GM18519 (cell line): ENCODE measurements at regions not wholly inside any gene's neighbourhood (a gene's known extent, or its start where the extent isn't known, plus 50 kb on each side); places are given as distances from the start of the nearest gene placed in this dataset.

ENCODE experiments used
- ATAC-seq: cut with Tn5 transposase; IDR thresholded peaks from one replicate; pipeline ENCODE4 v1.9.1; 2021; ENCODE audit warnings: mild to moderate bottlenecking, moderate library complexity; ENCODE audit not compliant: unreplicated experiment, low FRiP score

DNA sequence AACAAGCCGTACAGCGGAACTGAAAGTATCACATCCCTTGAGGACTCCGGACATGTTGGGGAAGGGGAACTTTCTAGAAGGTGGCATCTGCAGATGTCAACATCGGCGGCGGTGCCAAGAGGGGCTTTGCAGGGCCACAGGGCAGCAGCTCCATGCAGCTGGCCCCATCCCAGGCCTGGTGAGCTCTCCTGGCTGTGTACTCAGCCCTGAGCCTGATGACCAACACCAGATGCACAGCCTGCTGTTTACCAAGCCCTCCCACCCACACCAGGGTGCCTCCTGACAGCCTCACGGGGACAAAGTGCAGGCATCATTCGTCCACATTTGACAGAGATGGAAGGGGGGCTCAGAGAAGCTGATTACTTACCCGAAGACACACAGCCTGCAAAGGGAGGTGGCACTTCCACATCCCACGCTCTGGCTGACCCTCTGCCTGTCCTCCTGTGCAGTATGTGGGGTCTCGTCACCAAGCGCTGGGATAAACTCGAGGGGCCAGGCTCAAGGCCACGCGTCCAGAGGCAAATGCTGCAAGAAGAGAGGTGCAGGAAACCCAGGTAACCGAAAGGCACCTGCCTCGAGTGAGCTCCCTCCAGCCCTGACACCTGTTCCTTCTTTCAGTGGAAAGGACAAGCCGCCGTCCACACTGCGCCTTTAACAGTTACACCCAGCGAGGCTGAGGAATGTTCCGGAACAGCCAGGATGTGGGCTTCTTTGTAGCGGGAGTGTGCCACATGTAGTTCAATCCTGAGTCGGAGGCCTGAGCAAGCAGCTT, 69.0 kb upstream of the ASAP2 start:
- ATAC-seq, result no peak

DNA sequence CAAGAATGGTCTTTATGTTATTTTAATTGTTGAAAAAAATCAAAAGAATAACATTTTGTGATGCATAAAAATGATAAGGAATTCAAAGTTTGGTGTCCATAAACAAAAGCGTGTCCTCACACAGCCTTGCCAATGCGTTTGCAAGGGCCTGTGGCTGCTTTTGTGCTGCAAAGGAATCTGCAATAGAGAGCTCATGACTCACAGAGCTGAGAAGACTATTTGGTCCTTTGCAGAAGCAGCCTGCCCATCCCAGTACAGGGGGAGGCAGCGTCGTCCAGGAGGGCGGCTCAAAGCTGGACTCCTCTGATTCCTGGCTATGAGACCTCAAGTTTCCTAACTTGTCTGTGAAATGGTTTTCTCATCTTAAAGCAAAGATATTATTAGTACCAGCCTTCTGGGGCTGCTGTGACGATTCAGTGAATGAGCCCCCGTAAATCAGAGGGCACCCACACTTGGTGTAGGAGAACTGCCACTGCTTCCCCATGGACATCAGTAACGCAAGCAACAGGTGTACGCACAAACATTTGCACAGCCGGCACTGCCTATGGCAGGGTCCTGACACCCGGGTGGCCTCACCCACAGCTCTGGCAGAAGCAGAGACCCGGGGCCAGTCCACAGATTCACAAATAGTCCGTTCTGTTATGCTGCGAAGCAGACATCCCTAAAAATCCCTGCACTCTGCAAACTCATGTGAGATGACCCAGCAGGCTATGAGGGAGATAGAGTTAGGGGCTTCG, 70.6 kb upstream of the ASAP2 start:
- ATAC-seq, result no peak

DNA sequence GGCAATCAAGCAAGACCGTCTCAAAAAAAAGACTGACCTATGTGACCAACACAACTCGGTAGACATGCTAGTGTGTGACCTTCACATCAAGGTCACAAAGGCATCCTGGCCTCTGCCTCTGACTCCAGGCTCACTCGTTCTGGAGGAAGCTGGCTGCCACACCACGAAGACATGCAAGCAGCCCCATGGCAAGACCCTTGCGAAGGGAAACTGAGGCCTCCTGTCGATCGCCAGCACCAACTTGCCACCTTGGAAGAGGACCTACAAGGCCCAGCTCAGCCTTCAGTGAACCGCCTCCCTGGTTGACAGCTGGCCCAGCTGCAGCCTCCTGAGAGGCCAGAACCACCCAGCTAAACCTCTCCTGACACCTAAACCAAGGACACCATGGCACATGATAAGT, 79.3 kb upstream of the ASAP2 start:
- no peak for ATAC-seq

DNA sequence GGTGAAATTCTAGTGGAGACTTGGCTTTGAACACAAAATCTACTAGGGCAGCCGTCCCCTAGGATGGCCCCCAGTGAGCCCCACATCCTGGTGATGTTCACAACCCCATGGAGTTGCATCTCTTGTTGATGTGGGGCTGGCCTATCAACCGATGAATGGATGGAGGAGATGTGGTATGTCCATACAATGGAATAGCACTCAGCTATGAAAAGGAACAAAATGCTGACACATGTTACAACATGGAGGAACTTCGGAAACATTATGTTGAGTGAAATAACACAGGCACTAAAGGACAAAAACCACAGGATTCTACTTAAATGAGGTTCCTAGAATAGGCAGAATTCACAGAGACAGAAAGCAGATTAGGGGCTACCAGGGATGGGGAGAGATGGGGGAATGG, 80.1 kb upstream of the ASAP2 start:
- ATAC-seq, result no peak

DNA sequence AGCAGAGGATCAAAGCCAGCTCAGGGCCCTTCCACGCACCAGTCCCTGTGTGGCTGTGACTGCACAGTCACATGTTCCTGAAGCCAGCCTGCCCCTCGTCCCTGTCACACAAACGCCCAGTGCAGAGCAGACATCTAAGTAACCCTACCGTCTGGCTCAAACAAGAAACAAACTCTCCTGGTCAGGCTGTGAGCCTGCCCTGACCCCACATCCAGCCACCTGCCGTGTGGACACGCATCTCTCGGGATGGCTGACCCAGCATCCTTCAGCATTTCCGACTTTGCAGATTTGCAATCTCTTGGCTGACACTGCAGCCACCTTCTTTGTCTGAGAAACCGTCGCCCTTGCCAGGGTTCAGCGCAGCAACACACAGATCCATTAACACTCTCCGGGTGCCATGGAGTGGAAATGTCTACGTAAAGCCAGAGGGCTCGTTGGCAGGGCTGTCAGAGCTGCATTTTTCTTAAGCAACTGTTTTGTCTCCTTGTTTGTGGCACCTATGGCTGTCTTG, 82.3 kb upstream of the ASAP2 start:
- no peak for ATAC-seq

DNA sequence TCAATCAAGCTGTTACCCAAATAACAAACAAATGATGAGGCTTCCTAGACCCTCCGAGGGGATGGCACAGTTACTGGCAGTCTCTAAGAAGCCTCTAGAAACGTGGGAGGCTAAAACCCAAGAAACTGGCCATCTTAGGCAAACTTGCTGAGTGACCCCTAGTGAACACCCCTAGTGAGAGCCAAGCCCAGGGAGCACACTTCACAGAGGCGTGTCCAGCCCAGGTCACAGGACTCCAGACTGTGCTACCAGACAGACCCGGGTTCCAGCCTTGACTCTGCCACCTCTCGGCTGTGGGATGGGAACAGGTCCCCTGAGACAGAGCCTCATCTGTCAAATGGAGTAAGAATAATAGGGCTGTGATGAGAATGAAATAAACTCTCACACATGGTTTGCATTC, 83.5 kb upstream of the ASAP2 start:
- no peak for ATAC-seq

DNA sequence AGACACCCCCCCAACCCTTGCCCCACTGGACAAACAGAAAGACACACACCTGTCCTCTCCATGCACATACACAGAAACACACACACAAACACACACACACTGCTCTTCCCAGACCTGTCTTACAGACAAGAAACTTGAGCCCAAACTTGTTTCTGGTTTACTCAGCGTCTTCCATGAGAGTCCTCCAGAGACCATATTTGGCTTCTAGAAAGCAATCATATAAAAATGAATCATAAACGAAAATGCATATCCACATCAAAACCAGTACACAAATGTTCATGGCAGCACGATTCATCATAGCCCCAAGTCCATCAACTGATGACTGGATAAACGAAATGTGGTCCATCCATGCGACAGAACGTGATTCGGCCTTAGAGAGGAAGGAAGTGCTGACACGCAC, 84.2 kb upstream of the ASAP2 start:
- no peak for ATAC-seq

DNA sequence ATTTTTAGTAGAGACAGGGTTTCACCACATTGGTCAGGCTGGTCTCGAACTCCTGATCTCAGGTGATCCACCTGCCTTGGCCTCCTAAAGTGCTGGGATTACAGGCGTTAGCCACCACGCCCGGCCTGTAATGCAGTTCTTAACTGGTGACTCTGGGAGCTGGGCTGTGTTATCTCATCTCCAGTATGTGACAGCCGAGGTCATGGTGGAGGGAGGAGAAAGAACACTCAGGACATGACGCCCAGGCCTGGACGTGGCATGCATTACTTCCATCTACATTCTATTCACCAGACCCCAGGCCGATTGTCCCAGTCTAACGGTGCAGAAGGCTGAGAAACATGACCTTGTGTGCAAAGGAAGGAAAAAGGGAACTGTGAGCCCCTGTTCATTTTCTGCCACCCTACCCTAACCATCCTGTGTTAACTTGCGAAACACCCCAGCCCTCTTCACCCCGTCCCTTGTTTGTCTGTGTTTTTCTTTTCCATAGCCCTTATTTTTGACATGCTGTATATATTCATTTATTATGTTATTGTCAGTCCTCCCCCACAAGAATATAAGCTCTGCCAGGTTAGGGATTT, 88.1 kb upstream of the ASAP2 start:
- ATAC-seq, result no peak

DNA sequence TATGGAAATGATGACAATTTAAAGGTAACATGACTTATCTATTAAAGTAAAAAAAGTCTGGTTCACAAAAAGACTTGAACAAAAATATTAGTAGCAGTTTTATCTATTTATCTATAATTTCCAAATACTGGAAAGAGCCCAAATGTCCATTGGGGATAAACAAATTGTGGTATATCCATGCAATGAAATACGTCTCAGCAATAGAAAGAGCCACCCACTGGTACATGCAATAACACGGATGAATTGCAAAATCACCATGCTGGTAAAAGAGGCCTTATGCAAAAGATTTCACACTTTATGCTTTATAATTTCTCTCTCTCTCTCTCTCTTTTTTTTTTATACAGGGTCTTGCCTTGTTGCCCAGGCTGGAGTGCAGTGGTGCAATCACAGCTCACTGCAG, 91.4 kb upstream of the ASAP2 start:
- ATAC-seq, result no peak

DNA sequence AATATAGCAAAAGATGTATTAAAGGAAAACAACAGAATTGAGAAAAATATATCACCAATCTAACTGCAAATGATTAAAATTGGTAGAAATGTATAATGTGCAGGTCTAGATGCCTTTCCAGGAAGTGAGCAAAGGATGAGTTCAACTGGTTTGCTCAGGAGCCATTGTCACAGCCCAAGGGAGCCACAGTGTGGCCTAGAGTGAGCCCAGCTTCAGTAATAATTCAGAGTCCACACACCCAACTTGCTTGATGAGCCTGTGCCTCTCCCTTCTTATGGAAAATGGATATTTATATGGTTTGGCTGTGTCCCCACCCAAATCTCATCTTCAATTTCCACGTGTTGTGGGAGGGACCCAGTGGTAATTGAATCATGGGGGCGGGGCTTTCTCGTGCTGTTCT, 92.2 kb upstream of the ASAP2 start:
- no peak for ATAC-seq

DNA sequence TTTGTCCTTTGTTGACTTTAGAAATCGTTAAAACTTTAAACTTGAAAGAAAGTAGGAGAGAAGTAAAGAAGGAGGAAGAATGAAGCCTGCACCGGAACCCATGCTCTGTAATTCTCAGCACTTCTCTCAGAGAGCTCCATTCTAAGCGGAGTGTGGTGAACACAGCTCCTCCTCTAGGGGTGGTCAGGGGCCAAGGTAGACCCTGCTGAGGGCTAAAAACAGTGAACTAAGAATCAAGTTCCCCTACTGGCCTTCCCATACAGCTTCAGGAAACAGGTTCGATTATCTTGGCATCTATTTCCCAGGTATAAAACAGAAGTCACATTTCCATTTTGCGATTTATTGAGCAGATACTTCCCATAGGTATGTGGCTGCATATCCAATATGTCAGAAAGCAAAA, 92.7 kb upstream of the ASAP2 start:
- ATAC-seq, result no peak

DNA sequence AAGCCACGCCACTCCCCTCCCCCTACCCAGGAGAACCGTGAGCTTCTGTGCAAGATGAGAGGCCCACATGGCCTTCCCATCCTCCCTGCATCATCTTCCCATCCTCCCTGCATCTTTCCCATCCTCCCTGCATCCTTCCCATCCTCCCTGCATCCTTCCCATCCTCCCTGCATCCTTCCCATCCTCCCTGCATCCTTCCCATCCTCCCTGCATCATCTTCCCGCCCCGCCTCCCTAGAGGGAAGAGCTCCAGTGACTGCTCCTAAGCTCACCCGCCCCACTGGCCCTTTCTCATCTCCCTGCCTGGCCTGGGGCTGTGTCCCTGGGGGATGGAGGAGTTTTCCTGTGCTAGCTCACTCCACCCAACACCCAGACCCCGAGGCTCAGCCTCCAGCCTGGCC, 93.3 kb upstream of the ASAP2 start:
- no peak for ATAC-seq

DNA sequence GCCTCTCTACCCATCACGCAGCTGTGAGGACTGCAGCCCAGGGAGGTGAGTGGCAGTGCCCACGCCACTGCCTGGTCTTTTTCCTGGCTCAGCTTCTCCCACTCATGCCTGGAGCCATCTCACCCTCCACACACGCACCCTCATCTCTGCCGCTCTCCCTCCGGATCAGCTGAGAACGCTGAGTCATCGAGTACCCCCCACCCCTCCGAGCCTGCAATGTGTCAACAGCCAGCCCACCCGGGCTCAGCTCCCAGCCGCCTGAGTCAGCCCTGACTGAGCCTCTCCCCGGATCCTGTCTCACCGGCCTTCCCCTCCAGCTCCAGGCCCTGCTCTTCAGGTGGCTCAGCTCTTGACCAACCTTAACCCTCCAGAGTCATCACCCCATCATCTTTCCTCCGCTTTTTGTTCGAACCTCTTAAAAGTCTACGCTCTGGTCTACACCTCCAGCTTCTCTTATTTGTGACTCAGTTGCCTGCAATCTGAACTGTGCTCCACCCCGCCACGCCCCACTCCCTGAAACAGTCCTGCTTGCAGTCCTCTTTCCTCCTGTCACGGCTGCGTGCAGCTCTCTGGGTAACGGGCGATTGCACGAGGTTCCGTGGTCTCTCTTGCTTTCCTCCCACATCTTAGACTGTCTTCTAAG, 94.4 kb upstream of the ASAP2 start:
- ATAC-seq, result no peak

DNA sequence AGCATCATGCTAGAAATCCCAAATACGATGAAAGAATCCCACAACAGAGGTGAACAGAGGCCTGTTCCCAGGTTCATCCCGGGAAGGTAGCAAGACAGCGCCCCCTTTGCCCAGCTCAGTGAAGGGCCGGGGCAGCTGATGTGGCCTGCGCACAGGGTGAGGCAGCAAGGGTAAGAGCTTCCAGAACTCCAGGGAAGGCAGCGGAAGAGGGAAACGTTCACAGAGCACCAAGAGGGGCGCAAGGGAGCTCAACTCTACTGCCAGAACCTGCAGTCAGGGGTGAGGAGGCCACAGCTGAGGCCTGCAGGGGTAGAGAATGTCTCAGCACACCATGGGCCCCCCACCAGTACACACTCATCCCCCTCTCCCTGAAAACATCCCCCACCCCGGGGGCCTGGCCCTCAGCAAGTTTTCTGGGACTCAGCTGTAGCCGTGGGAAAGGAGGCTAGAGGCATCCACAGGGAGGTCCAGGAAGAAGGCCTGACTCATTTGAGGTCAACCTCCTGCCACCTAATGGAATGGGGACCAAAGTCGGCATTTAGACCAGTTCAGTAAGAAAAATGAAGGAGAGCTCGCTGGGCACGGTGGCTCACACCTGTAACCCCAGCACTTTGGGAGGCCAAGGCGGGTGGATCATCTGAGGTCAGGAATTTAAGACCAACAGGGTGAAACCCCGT, 95.6 kb upstream of the ASAP2 start:
- no peak for ATAC-seq

DNA sequence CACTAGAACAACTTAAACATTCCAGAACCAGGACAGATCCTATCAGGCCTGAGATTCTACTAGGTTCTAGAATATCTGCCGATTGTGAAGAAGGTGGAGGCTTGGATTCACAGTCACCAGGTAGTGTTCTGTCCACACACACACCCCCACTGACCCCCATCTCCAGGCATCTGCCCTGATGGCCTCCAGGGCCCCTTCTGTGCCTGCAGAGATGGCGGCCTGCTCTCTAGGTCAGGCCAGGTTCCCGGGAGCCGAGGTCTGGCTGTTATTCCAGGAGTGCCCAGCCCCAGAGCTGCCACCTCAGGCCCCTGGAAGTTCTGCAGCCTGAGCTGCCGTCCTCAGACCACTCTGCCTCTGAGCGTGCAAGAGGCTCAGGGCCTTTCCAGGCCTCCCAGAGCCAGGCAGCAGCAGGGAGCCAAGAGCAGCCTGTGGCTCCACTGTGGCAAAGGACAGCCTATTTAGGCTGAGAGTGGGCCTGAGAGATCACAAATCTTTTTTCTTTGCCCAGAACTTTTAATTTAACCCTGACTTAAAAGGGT, 96.2 kb upstream of the ASAP2 start:
- no peak for ATAC-seq

DNA sequence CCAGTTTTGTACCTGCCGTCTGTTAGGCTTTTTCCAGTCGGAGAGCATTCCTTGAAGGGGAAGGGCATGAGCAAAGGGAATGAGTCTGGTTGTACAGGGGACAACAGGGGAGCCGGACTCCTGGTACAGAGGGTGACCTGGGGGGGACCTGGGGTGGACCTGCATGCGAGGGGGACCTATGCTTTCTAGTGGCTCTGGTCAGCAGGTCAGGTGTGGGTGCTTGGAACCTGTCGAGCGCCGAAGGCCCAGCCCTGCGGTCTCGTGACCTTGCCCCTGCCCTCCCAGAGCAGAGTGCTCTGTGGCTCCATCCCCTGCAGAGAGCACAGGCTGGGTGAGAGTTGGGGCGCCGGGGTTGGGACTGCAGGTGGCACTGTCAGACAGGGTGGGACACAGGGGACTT, 96.7 kb upstream of the ASAP2 start:
- ATAC-seq, result no peak

DNA sequence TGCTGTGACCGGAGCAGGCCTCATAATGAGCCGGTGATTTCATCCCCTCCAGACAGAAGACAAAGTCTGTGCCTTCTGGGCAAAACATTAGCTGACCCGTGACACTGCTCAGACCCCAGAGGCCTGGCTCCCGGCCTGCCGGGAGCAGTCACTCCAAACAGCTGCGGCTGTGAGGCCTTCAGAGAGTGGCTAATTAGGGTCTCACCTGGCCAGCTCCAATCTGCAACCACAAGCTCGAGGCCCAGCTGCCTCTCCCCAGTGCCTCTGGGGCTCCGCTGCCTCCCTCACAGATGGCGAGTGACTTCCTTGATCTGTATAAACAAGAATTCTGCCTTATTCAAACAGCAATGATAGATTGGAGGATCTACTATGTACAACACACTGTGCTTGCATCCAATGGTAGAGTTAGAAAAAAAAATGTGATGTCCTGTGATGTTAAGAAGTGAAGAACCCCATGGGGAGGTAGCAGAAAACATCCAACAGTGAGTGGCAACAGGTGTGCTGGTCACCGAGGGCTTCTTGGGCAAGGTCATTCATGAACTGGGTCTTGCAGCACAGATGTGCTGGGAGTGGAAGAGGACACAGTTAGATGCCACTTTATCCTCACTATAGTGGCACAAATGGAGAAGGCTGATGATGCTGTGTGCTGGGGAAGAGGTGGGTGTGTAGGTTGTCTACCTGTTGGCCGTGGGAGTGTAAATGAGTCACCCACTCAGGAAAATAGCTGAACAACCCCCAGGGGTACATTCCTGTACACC, 98.2 kb upstream of the ASAP2 start:
- no peak for ATAC-seq

DNA sequence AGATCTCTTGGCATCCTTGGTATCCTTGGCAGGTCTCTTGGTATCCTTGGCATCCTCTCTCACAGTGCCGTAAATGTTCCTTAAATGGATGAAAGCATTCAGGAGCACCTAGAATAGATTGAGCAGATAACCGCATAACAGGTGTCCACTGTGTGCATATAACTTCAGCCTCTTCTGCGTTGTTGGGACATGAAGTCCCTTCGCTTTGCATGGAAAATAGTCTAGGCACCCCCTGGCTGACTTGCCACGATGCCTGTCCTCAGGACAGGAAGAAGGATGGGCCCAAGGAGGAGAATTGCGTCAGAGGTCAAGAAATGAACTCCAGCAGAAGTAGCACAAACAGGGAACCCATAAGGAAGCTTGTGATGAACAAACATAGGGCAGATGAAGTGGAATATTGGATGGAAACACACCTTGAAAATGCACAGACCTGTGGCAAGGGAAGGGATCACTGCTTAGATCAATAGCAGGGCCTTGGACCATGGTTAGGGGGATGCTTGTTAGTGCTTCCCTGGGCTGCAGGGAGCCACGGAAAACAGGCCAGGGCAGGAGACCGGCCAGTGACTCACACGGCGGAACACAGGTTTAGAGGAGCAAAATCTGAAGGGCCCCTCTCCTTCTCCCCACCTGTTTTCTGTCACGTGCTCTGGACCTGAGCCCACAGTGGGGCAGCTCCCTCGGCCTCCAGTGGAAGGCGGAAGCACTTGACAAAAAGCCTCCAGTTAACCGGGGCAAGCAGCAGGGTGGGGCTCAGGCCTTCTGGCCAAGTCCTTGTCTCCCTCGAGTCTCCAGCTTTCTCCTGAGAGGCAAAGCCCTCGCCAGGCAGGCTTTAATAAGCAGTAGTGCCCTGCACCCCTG, 99.2 kb upstream of the ASAP2 start:
- no peak for ATAC-seq
